MM.1S (cell line): ENCODE measurements at regions not wholly inside any gene's neighbourhood (a gene's known extent, or its start where the extent isn't known, plus 50 kb on each side); places are given as distances from the start of the nearest gene placed in this dataset.

Experiments
- DNase-seq: peaks from one replicate; pipeline ENCODE4 v3.0.0-alpha.2; 2015
- H2AFZ ChIP-seq: fragments of 300-600 bp; sonication (generic); 2 replicates; pipeline ENCODE4 v1.6.0; 2016; ENCODE audit warnings: antibody characterized with exemption, low read length
- H3F3A ChIP-seq: fragments of 300-600 bp; sonication (generic); 2 replicates; pipeline ENCODE4 v1.6.1; 2016; ENCODE audit warnings: mild to moderate bottlenecking, antibody characterized with exemption, low read length, moderate library complexity, mixed read lengths; ENCODE audit not compliant: insufficient read depth
- H3K27ac ChIP-seq: fragments of 300-600 bp; sonication (generic); 2 replicates; pipeline ENCODE4 v1.5.1; 2016; ENCODE audit warnings: mild to moderate bottlenecking, low read length
- H3K27me3 ChIP-seq: fragments of 300-600 bp; sonication (generic); replicated peaks from 2 replicates; pipeline ENCODE4 v1.6.0; 2016; ENCODE audit warnings: low read length; ENCODE audit not compliant: insufficient read depth
- H3K36me3 ChIP-seq: fragments of 300-600 bp; sonication (generic); replicated peaks from 2 replicates; pipeline ENCODE4 v1.6.1; 2016; ENCODE audit warnings: mild to moderate bottlenecking, low read length, mixed read lengths; ENCODE audit not compliant: insufficient read depth
- H3K4me1 ChIP-seq: fragments of 300-600 bp; sonication (generic); 2 replicates; pipeline ENCODE4 v1.6.1; 2016; ENCODE audit warnings: low read length, mixed read lengths
- H3K4me2 ChIP-seq: fragments of 300-600 bp; sonication (generic); 2 replicates; pipeline ENCODE4 v1.6.0; 2016; ENCODE audit warnings: low read depth, low read length
- H3K4me3 ChIP-seq: fragments of 300-600 bp; sonication (generic); 2 replicates; pipeline ENCODE4 v1.5.1; 2016; ENCODE audit warnings: low read length, mixed read lengths
- H3K79me2 ChIP-seq: fragments of 300-600 bp; sonication (generic); 2 replicates; pipeline ENCODE4 v1.6.1; 2016; ENCODE audit warnings: mixed run types, low read length, mixed read lengths
- H3K9ac ChIP-seq: fragments of 300-600 bp; sonication (generic); 2 replicates; pipeline ENCODE4 v1.6.1; 2016; ENCODE audit warnings: low read length, mixed read lengths
- H3K9me2 ChIP-seq: fragments of 300-600 bp; sonication (generic); replicated peaks from 2 replicates; pipeline ENCODE4 v1.6.1; 2016; ENCODE audit warnings: mild to moderate bottlenecking, low read length, mixed read lengths; ENCODE audit not compliant: insufficient read depth
- H3K9me3 ChIP-seq: fragments of 300-600 bp; sonication (generic); replicated peaks from 2 replicates; pipeline ENCODE4 v1.6.1; 2016; ENCODE audit warnings: mild to moderate bottlenecking, low read length, mixed read lengths; ENCODE audit not compliant: insufficient read depth
- H4K20me1 ChIP-seq: fragments of 300-600 bp; sonication (generic); 2 replicates; pipeline ENCODE4 v1.6.1; 2016; ENCODE audit warnings: mild to moderate bottlenecking, low read length, moderate library complexity, mixed read lengths; ENCODE audit not compliant: insufficient read depth
- EZH2 ChIP-seq: fragments of 300-600 bp; sonication (generic); optimal IDR thresholded peaks from 2 replicates; pipeline ENCODE3; 2017; ENCODE audit warnings: low read depth, mild to moderate bottlenecking, antibody characterized with exemption, low read length, mixed read lengths
- EZH2phosphoT487 ChIP-seq: fragments of 300-600 bp; sonication (generic); IDR thresholded peaks from 2 replicates; pipeline ENCODE4 v1.6.1; 2018; ENCODE audit warnings: antibody characterized with exemption, low read length
- TF ChIP-seq, protein P1 (sequence below): fragments of 300-600 bp; sonication (generic); IDR thresholded peaks from 2 replicates; pipeline ENCODE4 v1.5.1; 2016; ENCODE audit warnings: antibody characterized with exemption, low read length, mixed read lengths

GRCh38 chr9:2332663-2333062 is 288.9 kb upstream of the VLDLR start:
- H3F3A ChIP-seq = no peaks in the 10 kb centered on the region
- TF ChIP-seq EZH2 (no peak), EZH2phosphoT487 (no peak)
- TF ChIP-seq, protein P1, sequence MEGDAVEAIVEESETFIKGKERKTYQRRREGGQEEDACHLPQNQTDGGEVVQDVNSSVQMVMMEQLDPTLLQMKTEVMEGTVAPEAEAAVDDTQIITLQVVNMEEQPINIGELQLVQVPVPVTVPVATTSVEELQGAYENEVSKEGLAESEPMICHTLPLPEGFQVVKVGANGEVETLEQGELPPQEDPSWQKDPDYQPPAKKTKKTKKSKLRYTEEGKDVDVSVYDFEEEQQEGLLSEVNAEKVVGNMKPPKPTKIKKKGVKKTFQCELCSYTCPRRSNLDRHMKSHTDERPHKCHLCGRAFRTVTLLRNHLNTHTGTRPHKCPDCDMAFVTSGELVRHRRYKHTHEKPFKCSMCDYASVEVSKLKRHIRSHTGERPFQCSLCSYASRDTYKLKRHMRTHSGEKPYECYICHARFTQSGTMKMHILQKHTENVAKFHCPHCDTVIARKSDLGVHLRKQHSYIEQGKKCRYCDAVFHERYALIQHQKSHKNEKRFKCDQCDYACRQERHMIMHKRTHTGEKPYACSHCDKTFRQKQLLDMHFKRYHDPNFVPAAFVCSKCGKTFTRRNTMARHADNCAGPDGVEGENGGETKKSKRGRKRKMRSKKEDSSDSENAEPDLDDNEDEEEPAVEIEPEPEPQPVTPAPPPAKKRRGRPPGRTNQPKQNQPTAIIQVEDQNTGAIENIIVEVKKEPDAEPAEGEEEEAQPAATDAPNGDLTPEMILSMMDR = no peak
- no peak overlapping the region for H3K4me3 ChIP-seq
- H3K27me3 ChIP-seq = no peaks in the 10 kb centered on the region
- H3K27ac ChIP-seq = no peak overlapping the region
- no peaks in the 10 kb centered on the region for H3K9me2 ChIP-seq
- no peaks in the 10 kb centered on the region for H3K79me2 ChIP-seq
- H3K4me1 ChIP-seq = no peaks in the 10 kb centered on the region
- no peak overlapping the region for H3K4me2 ChIP-seq
- H2AFZ ChIP-seq = no peak overlapping the region
- H3K9me3 ChIP-seq = no peaks in the 10 kb centered on the region
- H3K9ac ChIP-seq = no peak overlapping the region
- no peaks in the 10 kb centered on the region for H4K20me1 ChIP-seq
- no peaks in the 10 kb centered on the region for H3K36me3 ChIP-seq
- DNase-seq = no peak

GRCh38 chr9:2335260-2335659 is 286.3 kb upstream of the VLDLR start:
- Histone ChIP-seq H3F3A (no peaks in the 10 kb centered on the region), H3K27ac (no peak overlapping the region), H3K4me2 (no peak overlapping the region), H3K9ac (no peak overlapping the region), H3K27me3 (no peaks in the 10 kb centered on the region), H2AFZ (no peak overlapping the region), H3K36me3 (no peaks in the 10 kb centered on the region), H3K4me3 (no peak overlapping the region), H3K4me1 (no peaks in the 10 kb centered on the region), H3K9me2 (no peaks in the 10 kb centered on the region), H4K20me1 (no peaks in the 10 kb centered on the region), H3K9me3 (no peaks in the 10 kb centered on the region), H3K79me2 (no peaks in the 10 kb centered on the region)
- TF ChIP-seq EZH2 = no peak
- no peak for TF ChIP-seq EZH2phosphoT487
- TF ChIP-seq, protein P1 = no peak
- no peak for DNase-seq

GRCh38 chr9:2336055-2336454 is 285.5 kb upstream of the VLDLR start:
- TF ChIP-seq EZH2 = no peak
- TF ChIP-seq, protein P1 = no peak
- no peak for TF ChIP-seq EZH2phosphoT487

More at GRCh38 chr9:2336055-2336454, 285.5 kb upstream of the VLDLR start:
- Histone ChIP-seq H3K36me3 (no peaks in the 10 kb centered on the region), H3K9me3 (no peaks in the 10 kb centered on the region), H3K79me2 (no peaks in the 10 kb centered on the region), H3K27ac (no peak overlapping the region), H3F3A (no peaks in the 10 kb centered on the region), H4K20me1 (no peaks in the 10 kb centered on the region), H3K27me3 (no peaks in the 10 kb centered on the region), H3K4me3 (no peak overlapping the region), H3K4me1 (no peaks in the 10 kb centered on the region), H3K4me2 (no peak overlapping the region), H3K9me2 (no peaks in the 10 kb centered on the region), H2AFZ (no peak overlapping the region), H3K9ac (no peak overlapping the region)
- DNase-seq = no peak
